ENCODE measurements at regions not wholly inside any gene's neighbourhood (a gene's known extent, or its start where the extent isn't known, plus 50 kb on each side); places are given as distances from the start of the nearest gene placed in this dataset.

DNA sequence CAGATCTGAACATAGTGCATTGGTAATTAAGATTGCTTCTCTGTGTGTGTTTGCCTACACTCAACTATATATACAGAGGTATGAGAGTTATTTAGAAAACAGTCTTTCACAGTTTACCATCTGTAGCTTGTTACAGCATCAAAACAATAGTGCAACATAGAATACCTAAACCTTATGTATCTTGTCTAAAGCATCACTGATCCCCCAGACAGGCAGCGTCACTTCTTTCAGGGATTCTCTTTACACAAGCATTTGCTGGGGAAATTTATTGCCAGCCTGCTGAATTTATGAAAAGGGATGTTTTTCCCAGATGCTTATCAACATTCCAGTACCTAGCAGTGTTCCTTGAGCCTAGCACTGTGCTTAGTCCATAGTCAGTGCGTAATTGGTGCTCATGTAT lies 195.8 kb upstream of the COL8A1 start:
- H3K4me1 Mint-ChIP-seq (ENCODE audit: low read depth) = no peaks in the 10 kb centered on the region
- no peaks in the 10 kb centered on the region for H3K27me3 Mint-ChIP-seq
- CTCF ChIA-PET = no interaction called here
- no peak for DNase-seq
- no peaks in the 10 kb centered on the region for H3K36me3 Mint-ChIP-seq (ENCODE audit: low read depth)
- peaks cover 7% of the 10 kb centered on the region for H3K9me3 Mint-ChIP-seq
- H3K4me3 Mint-ChIP-seq = no peak overlapping the region
- TF ChIP-seq CTCF (IDR thresholded peaks at IDR 0.05) = no peak
- POLR2A ChIA-PET = no interaction called here
- intact Hi-C loops (cut with micrococcal nuclease) = no loop called here
- no peak overlapping the region for H3K27ac Mint-ChIP-seq
- no peak for ATAC-seq

GRCh38 chr3:99439892-99440291 lies 198.5 kb upstream of the COL8A1 start:
- H3K27me3 Mint-ChIP-seq = no peaks in the 10 kb centered on the region
- H3K36me3 Mint-ChIP-seq (ENCODE audit: low read depth) = no peaks in the 10 kb centered on the region
- DNase-seq (no peak), ATAC-seq (no peak)
- H3K4me3 Mint-ChIP-seq = no peak overlapping the region
- ChIA-PET POLR2A (no interaction called here), CTCF (no interaction called here)
- no peak for TF ChIP-seq CTCF (IDR thresholded peaks at IDR 0.05)
- H3K4me1 Mint-ChIP-seq (ENCODE audit: low read depth) = no peaks in the 10 kb centered on the region
- H3K27ac Mint-ChIP-seq = no peak overlapping the region
- intact Hi-C loops (cut with micrococcal nuclease) = no loop called here
- peaks cover 5% of the 10 kb centered on the region for H3K9me3 Mint-ChIP-seq

- ChIA-PET POLR2A (no interaction called here), CTCF (no interaction called here)
- no peak overlapping the region for H3K27ac Mint-ChIP-seq
- H3K9me3 Mint-ChIP-seq = no peaks in the 10 kb centered on the region
- ATAC-seq (no peak), DNase-seq (no peak)
- intact Hi-C loops (cut with micrococcal nuclease) = no loop called here
- H3K4me1 Mint-ChIP-seq (ENCODE audit: low read depth) = no peaks in the 10 kb centered on the region
- no peak for TF ChIP-seq CTCF (IDR thresholded peaks at IDR 0.05)
- no peaks in the 10 kb centered on the region for H3K27me3 Mint-ChIP-seq
- no peaks in the 10 kb centered on the region for H3K36me3 Mint-ChIP-seq (ENCODE audit: low read depth)
- no peak overlapping the region for H3K4me3 Mint-ChIP-seq
Observed at GRCh38 chr3:99434190-99434589, 204.2 kb upstream of the COL8A1 start.

DNA sequence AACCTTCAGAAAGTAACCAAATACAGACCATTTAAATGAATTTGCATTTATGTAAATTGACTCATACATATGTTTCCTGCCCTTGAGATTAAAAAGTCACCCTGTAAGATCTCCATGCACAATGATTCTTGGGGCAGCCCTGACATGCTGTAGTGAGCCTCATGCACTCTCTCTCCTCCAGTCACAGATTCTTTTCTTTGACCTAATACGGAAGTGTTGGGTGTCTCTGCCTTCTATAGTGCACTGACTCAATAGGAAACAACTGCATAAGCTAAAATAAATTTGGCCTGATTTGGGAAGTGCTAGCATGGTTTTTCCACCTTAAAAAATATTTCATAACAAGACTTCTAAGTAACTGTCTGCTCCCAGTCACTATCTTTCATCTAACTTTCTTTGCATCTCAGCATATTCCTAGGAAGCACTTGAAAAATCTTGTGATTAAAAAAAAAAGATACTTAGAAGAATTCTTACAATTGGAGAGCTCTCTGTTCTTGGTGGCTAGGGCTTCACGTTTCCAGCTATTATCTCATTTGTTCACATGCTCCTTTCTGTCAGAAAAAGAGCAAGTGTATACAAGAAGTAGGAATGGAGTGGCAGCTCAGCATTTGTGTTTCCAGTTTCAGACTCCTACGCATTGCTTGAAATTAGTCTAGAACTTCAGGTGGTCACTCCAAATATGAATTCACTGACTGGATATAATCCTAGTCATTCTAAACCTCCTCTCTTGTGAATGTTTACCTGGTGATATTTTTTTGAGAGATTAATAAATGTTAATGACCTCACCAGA lies 207.9 kb upstream of the COL8A1 start:
- TF ChIP-seq CTCF (IDR thresholded peaks at IDR 0.05) = no peak
- Mint-ChIP-seq H3K36me3 (ENCODE audit: low read depth) (no peaks in the 10 kb centered on the region), H3K27me3 (no peaks in the 10 kb centered on the region), H3K9me3 (no peaks in the 10 kb centered on the region), H3K4me3 (no peak overlapping the region), H3K27ac (no peak overlapping the region), H3K4me1 (ENCODE audit: low read depth) (no peaks in the 10 kb centered on the region)
- ChIA-PET CTCF (no interaction called here), POLR2A (interaction anchor here (0.8 kb wide), 1 partner anchor 105 kb away, joined by 3 read pairs; no protein-coding TSS in a partner anchor)
- intact Hi-C loops (cut with micrococcal nuclease) = no loop called here
- ATAC-seq (no peak), DNase-seq (no peak)

DNA sequence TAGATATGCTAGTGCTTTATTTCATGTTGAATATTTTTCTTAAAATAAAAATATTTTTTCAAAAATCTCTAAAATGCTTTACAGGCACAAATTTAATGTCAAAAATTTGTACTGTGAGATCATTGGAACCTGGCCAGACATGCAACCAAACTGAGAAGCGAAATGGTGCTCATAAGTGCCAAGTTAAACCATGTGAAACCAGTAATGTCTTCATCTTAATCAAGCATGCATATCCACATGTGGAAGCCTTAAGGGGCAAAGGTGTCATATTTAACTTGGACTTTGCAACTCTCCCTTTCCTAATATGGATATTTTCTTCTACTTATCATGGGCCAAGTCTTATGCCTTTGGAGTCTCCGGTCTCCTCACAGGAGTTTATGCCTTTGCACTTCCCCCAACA lies 208.9 kb upstream of the COL8A1 start:
- intact Hi-C loops (cut with micrococcal nuclease) = no loop called here
- ChIA-PET POLR2A (no interaction called here), CTCF (no interaction called here)
- ATAC-seq (no peak), DNase-seq (no peak)
- no peaks in the 10 kb centered on the region for H3K9me3 Mint-ChIP-seq
- no peak overlapping the region for H3K27ac Mint-ChIP-seq
- H3K27me3 Mint-ChIP-seq = no peaks in the 10 kb centered on the region
- no peaks in the 10 kb centered on the region for H3K4me1 Mint-ChIP-seq (ENCODE audit: low read depth)
- no peak overlapping the region for H3K4me3 Mint-ChIP-seq
- H3K36me3 Mint-ChIP-seq (ENCODE audit: low read depth) = no peaks in the 10 kb centered on the region
- no peak for TF ChIP-seq CTCF (IDR thresholded peaks at IDR 0.05)
